ENCODE measurements at regions not wholly inside any gene's neighbourhood (a gene's known extent, or its start where the extent isn't known, plus 50 kb on each side); places are given as distances from the start of the nearest gene placed in this dataset.

- no peaks in the 10 kb centered on the region for H3K36me3 ChIP-seq (ENCODE audit: control insufficient read depth in 2 of 3, insufficient read depth in 3 of 3, low read length in 3 of 3)
- H3K4me3 ChIP-seq (ENCODE audit: low read length in 3 of 3): no peak overlapping the region
- no peak for DNase-seq
- H3K27ac ChIP-seq (ENCODE audit: low read depth in 2 of 2, low read length in 2 of 2): no peak overlapping the region
- no peaks in the 10 kb centered on the region for H3K4me1 ChIP-seq (ENCODE audit: control insufficient read depth in 2 of 3, insufficient read depth in 2 of 3, low read depth in 1 of 3, low read length in 3 of 3)
- no peaks in the 10 kb centered on the region for H3K27me3 ChIP-seq (ENCODE audit: control insufficient read depth, insufficient read depth, low read length)
- H3K9me3 ChIP-seq (ENCODE audit: control insufficient read depth in 2 of 3, insufficient read depth in 1 of 3, low read length in 3 of 3): no peaks in the 10 kb centered on the region
- intact Hi-C loops (cut with DNase I): no loop called here
- FAIRE-seq: no peak
- TF ChIP-seq CTCF (IDR thresholded peaks at IDR 0.05; ENCODE audit: borderline replicate concordance, extremely low read depth, insufficient read depth): no peak
- H3K9ac ChIP-seq (ENCODE audit: low read length in 3 of 3): no peak overlapping the region
Observed at GRCh38 chr13:80604098-80604497, 263.2 kb upstream of the SPRY2 start.

GRCh38 chr13:80603351-80603750 is 262.4 kb upstream of the SPRY2 start:
- Histone ChIP-seq H3K4me1 (ENCODE audit: control insufficient read depth in 2 of 3, insufficient read depth in 2 of 3, low read depth in 1 of 3, low read length in 3 of 3) (no peaks in the 10 kb centered on the region), H3K4me3 (ENCODE audit: low read length in 3 of 3) (no peak overlapping the region), H3K9me3 (ENCODE audit: control insufficient read depth in 2 of 3, insufficient read depth in 1 of 3, low read length in 3 of 3) (no peaks in the 10 kb centered on the region), H3K27me3 (ENCODE audit: control insufficient read depth, insufficient read depth, low read length) (no peaks in the 10 kb centered on the region), H3K27ac (ENCODE audit: low read depth in 2 of 2, low read length in 2 of 2) (no peak overlapping the region), H3K9ac (ENCODE audit: low read length in 3 of 3) (no peak overlapping the region), H3K36me3 (ENCODE audit: control insufficient read depth in 2 of 3, insufficient read depth in 3 of 3, low read length in 3 of 3) (no peaks in the 10 kb centered on the region)
- DNase-seq (no peak), FAIRE-seq (no peak)
- TF ChIP-seq CTCF (IDR thresholded peaks at IDR 0.05; ENCODE audit: borderline replicate concordance, extremely low read depth, insufficient read depth): no peak
- intact Hi-C loops (cut with DNase I): no loop called here

- no peaks in the 10 kb centered on the region for H3K27me3 ChIP-seq (ENCODE audit: control insufficient read depth, insufficient read depth, low read length)
- no peaks in the 10 kb centered on the region for H3K4me1 ChIP-seq (ENCODE audit: control insufficient read depth in 2 of 3, insufficient read depth in 2 of 3, low read depth in 1 of 3, low read length in 3 of 3)
- no peak overlapping the region for H3K4me3 ChIP-seq (ENCODE audit: low read length in 3 of 3)
- no peak overlapping the region for H3K9ac ChIP-seq (ENCODE audit: low read length in 3 of 3)
- no peak for DNase-seq
- no peaks in the 10 kb centered on the region for H3K9me3 ChIP-seq (ENCODE audit: control insufficient read depth in 2 of 3, insufficient read depth in 1 of 3, low read length in 3 of 3)
- TF ChIP-seq CTCF (IDR thresholded peaks at IDR 0.05; ENCODE audit: borderline replicate concordance, extremely low read depth, insufficient read depth): no peak
- intact Hi-C loops (cut with DNase I): no loop called here
- no peak for FAIRE-seq
- no peaks in the 10 kb centered on the region for H3K36me3 ChIP-seq (ENCODE audit: control insufficient read depth in 2 of 3, insufficient read depth in 3 of 3, low read length in 3 of 3)
- no peak overlapping the region for H3K27ac ChIP-seq (ENCODE audit: low read depth in 2 of 2, low read length in 2 of 2)
Observed at GRCh38 chr13:80599765-80600164, 258.8 kb upstream of the SPRY2 start.

- no peaks in the 10 kb centered on the region for H3K36me3 ChIP-seq (ENCODE audit: control insufficient read depth in 2 of 3, insufficient read depth in 3 of 3, low read length in 3 of 3)
- no peaks in the 10 kb centered on the region for H3K27me3 ChIP-seq (ENCODE audit: control insufficient read depth, insufficient read depth, low read length)
- H3K9me3 ChIP-seq (ENCODE audit: control insufficient read depth in 2 of 3, insufficient read depth in 1 of 3, low read length in 3 of 3): no peaks in the 10 kb centered on the region
- intact Hi-C loops (cut with DNase I): no loop called here
- DNase-seq (no peak), FAIRE-seq (no peak)
- H3K4me1 ChIP-seq (ENCODE audit: control insufficient read depth in 2 of 3, insufficient read depth in 2 of 3, low read depth in 1 of 3, low read length in 3 of 3): no peaks in the 10 kb centered on the region
- H3K4me3 ChIP-seq (ENCODE audit: low read length in 3 of 3): no peak overlapping the region
- TF ChIP-seq CTCF (IDR thresholded peaks at IDR 0.05; ENCODE audit: borderline replicate concordance, extremely low read depth, insufficient read depth): no peak
- no peak overlapping the region for H3K27ac ChIP-seq (ENCODE audit: low read depth in 2 of 2, low read length in 2 of 2)
- no peak overlapping the region for H3K9ac ChIP-seq (ENCODE audit: low read length in 3 of 3)
Observed at GRCh38 chr13:80598189-80598588, 257.3 kb upstream of the SPRY2 start.
